Umbilical cord (tissue), 1 donor: ENCODE measurements at regions not wholly inside any gene's neighbourhood (a gene's known extent, or its start where the extent isn't known, plus 50 kb on each side); places are given as distances from the start of the nearest gene placed in this dataset.
"Not testable (repeated sequence)": the region's sequence is repeated elsewhere in the genome, so short reads cannot be mapped to it uniquely, and the experiment has no call there.

Experiments used
- DNase-seq: peaks from one replicate; pipeline ENCODE4 v3.0.0-alpha.2; 2015; ENCODE audit warnings: low spot score

DNA sequence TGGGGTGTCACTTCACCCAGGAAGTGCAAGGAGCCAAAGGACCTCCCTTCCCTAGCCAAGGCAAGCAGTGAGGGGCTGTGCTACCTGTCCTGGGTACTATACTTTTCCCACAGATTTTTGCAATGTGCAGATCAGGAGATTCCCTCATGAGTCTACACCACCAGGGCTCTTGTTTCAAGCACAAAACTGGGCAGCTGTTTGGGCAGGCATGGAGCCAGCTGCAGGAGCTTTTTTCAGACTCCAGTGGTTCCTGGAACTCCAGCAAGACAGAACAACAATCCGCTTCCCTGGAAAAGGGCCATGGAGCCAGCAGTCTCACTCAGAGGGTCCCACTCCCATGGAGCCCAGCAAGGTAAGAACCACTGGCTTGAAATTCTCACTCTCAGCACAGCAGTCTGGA lies 1649.6 kb downstream of the LRRC4C start:
- no peak for DNase-seq

DNA sequence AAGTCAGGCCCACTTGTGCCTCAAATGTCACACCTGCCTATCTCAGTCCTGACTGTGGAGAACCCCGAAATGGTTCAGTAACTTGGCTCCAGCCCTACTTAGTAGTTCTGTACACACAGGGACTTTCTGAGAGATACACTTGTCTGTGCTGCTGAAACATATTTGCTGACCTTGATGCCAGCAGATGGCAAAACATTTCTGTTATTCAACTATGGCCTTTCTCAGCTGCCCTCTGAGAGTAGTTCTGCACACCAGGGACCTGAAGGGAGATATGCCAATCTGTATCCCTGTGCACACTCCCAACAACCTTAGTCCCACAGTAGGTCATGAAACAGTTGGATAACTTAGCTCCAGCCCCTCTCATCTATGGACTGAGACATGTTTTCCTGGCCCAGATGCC lies 1651.5 kb downstream of the LRRC4C start:
- no peak for DNase-seq

DNA sequence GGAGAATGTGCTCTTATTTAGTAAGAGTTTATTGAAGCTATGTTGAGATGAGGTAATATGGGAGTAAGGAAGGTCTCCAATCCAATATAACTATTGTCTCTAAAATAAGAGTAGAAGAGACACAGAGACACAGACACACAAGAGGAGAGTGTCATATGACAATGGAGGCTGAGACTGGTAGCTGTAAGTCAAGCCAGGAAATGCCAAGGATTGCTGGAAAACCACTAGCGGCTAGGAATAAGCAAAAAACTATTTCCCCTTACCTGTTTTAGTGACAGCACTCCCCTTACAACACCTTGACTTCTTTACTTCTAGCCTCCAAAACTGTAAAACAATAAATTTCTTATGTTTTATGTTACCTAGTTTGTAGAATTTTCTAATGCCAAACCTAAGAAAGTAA lies 1652.8 kb downstream of the LRRC4C start:
- no peak for DNase-seq

DNA sequence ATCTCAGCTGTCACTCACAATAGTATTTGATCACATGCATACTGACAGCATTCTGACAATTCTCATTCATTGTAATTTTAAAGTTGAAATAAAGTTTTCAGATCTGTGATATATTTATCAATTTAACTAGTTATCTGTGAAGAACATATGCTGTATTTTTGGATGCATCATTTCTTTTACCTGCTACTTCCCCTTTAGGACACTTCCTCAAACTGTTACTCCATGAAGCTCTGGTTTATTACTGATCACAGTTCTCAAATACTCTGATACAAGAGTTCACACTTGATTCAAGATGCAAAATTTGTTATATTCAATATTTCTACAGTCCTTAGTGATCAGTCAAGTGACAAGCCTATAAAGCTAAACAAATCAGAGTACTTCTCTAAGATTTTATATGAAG lies 1655.2 kb downstream of the LRRC4C start:
- no peak for DNase-seq

DNA sequence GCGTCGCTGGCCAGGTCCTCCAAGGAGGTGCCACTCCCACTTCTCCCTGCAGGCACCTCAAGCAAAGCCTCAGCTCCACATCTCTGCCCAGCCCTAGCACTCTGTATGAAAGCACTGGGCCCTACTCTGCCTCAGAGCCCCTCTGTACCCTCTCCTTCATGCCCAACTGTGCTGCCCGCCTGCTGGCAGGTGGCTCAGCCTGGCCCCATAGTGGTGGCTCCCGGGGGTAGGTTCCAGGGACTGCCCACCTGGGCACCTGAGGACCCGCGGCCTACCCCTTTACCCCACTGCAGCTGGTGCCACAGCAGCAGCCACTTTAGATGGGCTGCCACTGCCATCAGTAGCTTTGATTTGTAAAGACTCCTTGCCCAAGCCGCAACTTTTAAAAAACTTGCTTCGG lies 1672.8 kb downstream of the LRRC4C start:
- no peak for DNase-seq

DNA sequence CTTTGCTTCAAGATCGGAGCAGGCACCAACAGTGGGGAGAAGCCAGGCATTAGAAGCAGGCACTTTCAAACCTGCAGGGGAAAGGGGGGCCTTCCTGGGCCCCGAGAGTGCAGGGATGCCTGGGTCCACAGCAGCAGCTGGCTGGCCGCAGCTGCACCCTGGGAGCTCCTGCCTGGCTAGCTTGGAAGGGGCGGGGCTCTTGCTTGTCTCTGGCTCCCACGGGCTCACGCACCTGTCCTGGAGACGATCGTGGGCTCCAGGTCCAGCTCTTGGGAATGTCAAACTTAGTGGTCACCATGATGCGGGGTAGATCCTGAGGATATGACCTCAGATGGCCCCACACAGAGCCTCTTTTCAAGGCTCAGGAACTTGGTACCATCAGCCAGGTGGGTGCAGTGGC lies 1673.2 kb downstream of the LRRC4C start:
- no peak for DNase-seq

DNA sequence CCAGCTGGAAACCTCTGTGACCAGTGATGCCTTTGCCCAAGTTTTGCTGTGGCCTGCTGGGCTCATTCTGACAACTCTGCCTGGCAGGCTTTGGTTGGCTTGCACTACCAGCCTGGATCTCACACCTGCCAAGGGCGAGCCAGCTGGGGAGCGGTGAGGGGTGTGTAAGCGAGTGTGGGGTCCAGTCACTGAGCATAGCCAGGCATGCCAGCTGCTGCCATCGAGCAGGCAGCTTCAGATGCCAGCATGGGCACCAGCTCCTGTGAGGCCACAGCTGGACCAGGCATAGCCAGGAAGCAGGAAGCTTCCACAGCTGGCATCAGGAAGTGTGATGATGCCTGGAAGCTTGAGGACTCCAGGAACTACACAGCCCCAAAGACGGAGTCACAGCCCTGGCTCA lies 1674.6 kb downstream of the LRRC4C start:
- no peak for DNase-seq

DNA sequence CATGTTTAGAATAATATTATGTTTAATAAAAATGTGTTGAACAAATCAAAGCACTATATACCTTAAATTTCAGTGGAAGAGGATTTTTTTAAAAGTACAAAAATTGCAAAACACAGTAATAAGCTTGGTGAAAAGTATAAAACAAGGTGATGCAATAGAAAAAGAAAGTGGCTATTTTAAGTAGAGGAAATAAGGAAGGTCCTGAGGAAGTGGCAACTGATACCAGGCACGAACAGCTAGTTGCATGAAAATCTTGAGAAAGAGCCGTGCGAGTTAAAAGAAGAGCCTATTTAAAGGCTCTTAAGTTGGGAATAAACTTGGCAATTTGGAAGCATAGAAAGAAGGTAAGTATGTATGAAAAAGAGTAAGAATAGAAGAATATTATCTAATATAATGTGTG lies 1679.3 kb downstream of the LRRC4C start:
- no peak for DNase-seq

DNA sequence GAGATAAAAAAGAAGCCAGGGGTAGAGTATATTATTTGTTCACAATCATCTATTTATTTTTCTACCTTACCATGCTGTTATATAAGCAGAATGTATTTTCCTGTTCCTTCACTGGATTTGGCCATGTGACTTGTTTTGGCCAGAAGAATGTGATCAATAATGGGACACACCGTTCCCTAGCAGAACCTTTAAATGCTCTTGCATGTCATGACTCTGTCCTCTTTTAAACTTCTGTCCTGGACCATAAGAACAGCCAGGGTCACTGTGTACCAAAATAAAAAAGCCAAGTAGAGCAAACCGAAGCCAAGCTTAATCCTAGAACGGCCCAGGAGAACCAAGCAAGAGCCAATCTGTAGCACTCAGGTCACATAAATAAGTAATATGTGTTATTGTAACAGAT lies 1682.4 kb downstream of the LRRC4C start:
- DNase-seq = no peak

DNA sequence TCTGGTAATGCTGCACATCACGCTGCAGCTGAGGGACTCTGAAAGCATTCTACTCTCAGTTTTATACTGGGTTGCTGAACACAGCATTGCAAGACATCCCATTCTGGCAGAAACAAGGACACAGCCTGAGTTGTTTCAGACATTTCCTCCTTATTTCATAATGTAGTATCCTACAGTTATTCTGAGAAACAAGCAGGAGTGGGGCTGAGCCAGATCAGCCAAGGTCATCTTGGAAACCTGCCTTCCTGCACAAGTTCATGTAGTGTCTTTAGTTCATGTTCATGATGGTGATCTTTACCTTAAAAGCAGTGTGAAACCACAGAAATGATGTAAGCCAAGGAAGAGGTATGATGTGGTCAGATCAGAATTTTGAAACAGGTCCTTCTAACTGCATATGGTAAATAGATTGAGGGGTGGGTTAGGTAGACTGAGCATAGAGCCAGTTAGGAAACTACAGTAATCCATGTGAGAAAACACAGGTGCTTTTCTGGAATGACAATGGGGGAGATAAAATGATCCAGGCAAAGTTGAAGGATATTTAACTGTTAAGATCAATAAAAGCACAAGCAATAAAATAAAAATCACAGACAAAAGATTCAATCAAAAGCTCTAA lies 1686.8 kb downstream of the LRRC4C start:
- no peak for DNase-seq

DNA sequence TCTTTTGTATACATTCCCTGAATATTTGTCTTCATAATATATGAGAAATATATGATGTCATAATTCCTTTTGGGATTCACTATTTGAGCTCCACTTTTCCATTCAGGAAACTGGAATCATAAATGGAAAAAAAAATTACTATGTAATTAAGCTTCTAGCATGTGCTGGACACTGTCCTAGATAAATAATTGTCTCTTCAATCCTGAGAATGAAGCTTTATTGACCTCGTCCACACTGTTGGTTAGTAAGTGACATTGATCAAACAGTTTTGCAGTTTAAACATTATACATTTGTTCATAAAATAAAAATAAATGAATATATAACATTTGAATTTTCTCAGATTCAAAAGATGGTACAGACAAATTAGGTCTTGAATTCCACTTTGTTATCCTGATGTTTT lies 1691.2 kb downstream of the LRRC4C start:
- no peak for DNase-seq

DNA sequence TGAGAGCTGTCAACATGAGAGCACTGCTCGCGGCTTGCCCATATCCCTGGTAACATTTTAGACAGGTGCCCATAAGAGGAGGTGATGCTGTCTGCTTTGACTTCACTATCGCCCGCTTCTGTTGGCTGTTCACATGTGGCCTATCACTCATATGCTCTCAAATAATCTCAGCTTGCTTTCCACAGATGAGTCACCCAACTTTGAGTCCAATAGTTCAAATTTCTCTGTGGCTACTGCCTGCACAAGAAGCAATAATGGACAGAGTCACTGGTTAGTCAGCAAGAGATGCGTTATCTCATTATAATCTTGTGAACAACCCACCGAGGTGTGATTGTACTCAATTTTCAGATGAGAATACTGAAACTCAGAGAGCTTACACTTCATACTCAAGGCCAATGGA lies 1714.1 kb downstream of the LRRC4C start:
- no peak for DNase-seq

DNA sequence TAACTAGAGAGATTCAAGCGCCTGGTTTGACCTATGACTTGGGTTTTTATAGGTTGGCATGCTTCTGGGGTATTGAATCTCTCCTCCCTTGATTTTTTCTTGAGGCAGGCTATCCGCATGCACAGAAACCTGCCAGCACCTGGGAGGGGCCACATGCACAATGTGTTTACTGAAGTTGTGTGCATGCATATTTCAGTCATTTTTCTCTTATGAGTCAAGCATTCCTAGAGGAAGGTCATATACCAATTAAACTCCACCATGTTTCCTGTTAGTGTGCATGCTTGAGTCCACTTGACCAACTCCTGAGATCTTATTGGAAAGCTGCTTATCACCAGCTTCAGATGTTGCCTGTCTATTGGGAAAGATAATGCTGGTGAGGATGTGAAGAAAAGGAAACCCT lies 1718.4 kb downstream of the LRRC4C start:
- DNase-seq = no peak

DNA sequence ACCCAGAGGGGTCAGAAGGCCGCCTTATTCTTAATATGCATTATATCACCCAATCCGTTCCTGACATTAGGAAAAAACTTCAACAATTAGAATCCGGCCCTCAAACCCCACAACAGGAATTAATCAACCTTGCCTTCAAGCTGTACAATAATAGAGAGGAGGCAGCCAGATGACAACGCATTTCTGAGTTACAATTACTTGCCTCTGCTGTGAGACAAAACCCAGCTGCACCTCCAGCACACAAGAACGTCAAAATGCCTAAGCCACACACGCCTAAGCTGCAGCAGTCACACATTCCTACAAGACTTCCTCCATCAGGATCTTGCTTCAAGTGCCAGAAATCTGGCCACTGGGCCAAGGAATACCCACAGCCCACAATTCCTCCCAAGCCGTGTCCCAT lies 1723.1 kb downstream of the LRRC4C start:
- DNase-seq = not testable (repeated sequence)

DNA sequence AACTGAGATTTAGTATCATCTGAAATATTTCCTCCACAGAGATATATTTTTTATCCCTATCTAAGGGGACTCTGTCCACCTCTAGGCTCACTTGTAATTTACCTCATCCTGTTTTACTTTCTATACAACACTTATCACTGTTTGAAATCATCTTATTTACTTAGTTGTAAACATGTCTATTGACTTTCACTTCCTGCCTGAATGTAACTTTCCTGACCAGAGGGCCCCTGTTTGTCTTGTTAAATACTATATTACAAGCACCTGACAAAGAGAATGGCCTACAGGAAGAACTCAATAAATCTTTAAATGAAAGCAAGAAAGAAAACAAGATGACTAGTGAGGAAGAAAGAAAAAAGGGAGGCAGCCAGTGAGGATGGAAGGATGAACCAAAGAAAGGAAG lies 1727.5 kb downstream of the LRRC4C start:
- no peak for DNase-seq

DNA sequence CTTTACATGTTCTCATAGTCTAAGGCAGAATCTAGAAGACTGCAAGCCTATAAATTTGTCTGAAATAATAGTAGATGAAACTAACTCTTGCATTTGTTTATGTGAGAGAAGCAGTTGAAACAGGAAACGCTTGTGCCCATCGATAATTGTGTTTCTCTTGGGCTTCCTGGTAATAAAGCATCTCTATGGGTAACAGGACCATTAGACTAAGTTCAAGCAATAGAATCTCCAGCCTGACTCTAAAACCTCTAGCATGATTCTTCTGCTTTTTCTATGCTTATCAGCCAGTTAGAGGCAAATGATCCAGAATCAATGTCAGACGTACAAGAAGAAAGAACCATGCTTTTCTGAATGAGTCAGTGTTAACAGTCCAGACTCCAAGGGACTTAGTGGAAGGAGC lies 1734.4 kb downstream of the LRRC4C start:
- DNase-seq = peak; percentile 9

DNA sequence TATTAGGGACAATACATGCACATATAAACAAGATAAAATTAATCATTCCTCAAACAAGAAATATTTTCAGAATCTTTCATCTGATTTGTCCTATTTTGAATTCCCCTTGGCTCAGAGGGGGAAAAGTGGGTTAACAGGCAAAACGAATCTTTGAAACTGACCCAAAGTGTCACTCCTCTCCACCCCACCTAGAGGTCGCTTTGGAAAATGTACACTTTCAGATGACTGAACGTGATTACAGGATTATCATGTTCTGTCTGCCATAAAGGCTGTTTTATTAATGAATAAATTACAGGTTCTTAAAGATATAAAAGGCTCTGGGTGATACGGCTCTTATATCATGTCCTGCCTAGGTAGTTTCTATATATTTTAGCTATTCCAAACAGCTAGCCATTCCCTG lies 1735.0 kb downstream of the LRRC4C start:
- no peak for DNase-seq

DNA sequence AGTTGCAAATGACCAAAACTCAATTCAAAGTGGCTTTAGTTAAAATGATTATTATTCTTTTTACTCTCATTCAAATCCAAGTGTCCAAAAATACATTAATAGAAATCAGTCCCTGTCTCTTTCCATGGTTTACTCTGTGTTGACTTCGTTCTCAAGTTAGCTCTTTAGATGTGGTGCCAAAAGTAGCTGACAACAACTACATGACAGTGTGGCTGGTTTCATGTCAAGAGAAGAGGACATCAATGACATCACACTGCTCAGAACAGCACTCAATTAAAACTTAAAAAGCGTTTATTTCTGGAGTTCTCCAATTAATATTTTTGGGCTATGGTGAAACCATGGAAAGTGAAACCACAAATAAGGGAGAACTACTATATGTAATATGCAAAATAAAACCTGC lies 1746.9 kb downstream of the LRRC4C start:
- DNase-seq = no peak

DNA sequence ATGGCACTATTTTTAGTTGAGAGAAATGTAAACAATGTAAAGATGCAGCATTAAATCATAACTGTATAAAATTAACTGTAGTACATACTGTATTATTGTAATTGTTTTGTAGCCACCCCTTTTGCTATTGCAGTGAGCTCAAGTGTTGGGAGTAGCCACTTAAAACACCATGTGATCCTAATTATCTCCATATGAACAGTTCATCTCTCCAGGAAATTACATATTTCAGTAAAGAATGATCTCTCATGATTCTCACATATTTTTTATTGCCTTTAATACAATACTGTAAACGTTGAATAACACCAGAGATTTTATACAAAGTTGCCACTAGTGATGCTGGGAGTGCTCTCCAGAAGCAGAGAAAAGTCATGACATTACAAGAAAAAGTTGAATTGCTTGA lies 1768.6 kb downstream of the LRRC4C start:
- no peak for DNase-seq

DNA sequence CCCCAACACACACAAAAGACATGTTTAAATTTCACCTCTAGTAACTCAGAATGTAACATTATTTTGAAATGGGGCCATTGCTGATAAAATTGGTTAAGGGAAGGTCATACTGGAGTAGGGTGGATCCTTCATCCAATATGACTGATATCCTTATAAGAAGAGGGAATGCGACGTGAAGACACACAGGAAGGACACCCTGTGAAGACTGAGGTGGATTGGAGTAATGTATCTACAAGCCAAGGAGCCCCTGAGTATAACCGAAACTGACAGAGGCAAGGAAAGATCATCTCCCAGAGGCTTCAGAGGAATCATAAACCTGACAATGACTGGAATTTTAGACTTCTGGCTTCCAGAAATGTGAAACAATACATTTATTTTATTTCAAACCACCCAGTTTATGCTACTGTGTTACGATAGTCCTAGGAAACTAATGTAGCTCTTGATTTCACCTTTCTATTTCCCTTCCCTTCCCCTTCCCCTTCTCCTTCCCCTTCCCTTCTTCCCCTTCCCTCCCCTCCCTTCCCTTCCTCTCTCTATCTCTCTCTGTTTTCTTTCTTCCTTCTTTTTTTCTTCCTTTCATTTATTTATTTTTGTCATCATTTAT lies 1775.4 kb downstream of the LRRC4C start:
- no peak for DNase-seq

DNA sequence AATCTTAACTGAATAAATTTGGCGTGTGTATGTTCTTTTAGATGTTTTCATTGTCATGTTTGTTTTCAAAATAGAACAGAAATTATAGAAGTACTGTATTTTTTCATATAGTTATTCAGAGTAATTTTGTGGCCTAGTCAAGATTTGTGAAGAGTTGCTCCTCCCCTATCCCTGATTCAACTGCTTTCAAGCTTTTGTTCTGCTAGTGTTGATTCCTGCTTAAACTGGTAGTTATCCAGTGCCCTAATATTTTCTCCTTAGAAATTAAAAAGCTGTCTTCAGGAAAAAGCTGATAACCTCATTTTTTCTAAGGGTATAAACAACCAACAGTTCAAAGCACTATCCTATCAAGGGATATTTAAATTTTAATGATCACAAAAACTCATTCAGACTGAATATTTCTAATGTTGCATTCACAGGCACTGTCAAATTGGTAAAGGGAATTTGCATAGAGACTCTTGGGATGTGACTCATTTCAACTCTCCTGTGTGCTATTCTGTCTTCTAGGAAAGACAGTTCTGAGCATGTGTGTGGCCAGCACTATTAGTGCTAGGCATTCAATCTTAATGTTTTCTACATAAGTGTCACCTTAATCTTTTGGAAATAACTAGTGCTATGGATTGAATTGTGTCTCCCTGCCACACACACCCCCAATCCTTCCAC lies 1776.0 kb downstream of the LRRC4C start:
- no peak for DNase-seq

DNA sequence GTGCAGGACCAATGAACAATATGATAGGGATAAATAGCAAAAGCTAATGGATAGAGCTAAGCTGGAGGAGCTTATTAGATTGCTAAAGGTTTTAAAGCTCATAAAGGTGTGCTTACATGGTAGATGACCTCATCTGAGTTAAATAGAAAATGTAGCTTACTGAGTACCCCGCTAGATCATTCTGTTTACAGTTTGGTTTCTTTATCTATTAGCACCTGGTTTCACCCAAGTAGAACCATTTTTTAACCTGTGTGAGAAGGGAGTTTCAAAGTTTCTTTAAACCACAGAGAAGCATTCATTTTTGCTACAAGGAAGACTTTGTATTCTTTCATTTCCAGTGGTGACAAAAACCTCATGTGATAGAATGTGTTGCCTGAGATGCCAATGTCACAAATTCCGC lies 1778.0 kb downstream of the LRRC4C start:
- no peak for DNase-seq

DNA sequence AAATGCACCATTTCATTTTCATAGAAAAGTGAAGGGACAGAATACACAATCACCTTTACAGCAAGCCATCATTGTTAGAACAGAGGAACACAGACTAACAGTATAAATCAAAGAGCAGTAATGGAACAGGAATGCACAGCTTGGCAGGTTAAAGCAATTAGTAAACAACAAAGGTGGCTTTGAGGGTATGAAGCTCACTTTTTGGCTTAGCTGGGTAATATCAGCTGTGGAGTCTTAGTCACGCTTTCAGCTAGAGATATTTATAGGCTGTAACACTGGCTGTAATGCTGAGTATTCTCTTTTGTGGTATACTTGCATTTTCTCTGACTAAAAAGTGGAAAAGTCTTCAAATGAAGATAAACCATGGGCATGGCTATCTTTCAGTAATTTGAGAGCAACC lies 1780.5 kb downstream of the LRRC4C start:
- DNase-seq = peak; percentile 0

DNA sequence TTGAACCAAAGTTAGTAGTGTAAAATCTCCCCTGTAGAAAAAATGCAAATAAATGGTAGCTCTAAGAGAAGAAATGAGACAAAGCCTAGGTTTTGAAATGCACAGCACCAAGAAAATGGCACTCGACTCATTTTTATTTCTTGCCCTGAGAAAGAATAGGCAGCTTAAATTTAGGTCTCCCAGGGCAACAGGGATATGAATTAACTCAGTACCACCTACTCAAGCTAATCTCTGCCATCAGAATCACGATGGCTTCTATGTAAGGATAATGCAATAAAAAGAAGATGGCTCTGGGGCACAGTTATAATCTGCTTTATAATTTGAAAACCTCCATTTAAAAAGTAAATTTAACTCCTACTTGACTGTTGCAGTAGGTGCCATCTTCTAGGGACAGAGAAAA lies 1784.3 kb downstream of the LRRC4C start:
- no peak for DNase-seq
